ENCODE measurements at regions not wholly inside any gene's neighbourhood (a gene's known extent, or its start where the extent isn't known, plus 50 kb on each side); places are given as distances from the start of the nearest gene placed in this dataset.

DNA sequence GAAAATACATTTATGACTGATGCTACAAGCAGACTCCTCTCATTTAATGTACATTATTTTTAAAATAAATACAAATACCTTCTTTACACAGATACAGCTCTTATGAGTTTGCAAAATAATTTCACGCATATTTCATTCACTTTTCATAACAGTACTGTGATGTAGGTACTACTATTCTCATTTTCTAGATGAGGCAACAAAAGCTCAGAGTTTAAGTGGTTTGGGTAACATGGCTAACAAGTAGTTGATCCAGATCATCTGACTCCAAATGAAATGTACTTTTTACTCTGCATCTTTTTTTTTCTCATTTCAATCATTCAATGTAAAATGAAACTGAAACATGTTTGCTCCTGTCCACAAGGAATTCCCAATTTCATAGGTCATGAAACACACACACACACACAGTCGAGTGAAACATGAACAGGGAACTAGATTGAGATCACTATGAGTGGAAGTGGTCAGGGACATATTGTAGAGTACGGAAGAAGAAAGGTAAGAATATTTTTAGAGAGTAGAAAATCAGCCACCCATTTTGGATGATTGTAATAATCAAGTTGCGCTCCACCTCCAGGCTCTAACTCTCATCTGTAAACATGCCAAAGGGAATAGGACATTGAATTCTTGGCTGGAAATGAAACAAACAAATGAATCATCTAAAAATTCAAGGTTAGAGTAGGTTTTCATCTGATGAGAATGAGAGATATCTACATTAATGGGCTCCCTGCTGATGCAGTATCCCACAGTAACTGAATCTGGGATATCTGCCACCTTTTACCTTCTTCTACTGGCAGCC, 92.4 kb downstream of the CLDN1 start (continued):
- TF ChIP-seq, protein P1, sequence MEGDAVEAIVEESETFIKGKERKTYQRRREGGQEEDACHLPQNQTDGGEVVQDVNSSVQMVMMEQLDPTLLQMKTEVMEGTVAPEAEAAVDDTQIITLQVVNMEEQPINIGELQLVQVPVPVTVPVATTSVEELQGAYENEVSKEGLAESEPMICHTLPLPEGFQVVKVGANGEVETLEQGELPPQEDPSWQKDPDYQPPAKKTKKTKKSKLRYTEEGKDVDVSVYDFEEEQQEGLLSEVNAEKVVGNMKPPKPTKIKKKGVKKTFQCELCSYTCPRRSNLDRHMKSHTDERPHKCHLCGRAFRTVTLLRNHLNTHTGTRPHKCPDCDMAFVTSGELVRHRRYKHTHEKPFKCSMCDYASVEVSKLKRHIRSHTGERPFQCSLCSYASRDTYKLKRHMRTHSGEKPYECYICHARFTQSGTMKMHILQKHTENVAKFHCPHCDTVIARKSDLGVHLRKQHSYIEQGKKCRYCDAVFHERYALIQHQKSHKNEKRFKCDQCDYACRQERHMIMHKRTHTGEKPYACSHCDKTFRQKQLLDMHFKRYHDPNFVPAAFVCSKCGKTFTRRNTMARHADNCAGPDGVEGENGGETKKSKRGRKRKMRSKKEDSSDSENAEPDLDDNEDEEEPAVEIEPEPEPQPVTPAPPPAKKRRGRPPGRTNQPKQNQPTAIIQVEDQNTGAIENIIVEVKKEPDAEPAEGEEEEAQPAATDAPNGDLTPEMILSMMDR (IDR thresholded peaks at IDR 0.05): no peak
- TF ChIP-seq RXRA (IDR thresholded peaks at IDR 0.05; ENCODE audit: borderline replicate concordance, low read depth): no peak; the same call in 1 of the 2 replicates
- TF ChIP-seq RAD21 (IDR thresholded peaks at IDR 0.05; ENCODE audit: low read length): no peak
- TF ChIP-seq MEF2A (IDR thresholded peaks at IDR 0.05; ENCODE audit: borderline replicate concordance, low read depth): peak; percentile 30; the same call in 1 of the 2 replicates
- no peak for TF ChIP-seq GABPA (IDR thresholded peaks at IDR 0.05; ENCODE audit: low read depth)
- TF ChIP-seq NFIC (IDR thresholded peaks at IDR 0.05; ENCODE audit: borderline replicate concordance): peak; percentile 54; the same call in 1 of the 2 replicates
- TF ChIP-seq SMC3 (IDR thresholded peaks at IDR 0.05; ENCODE audit: low read depth, low read length): no peak
- TF ChIP-seq POLR2AphosphoS5 (IDR thresholded peaks at IDR 0.05; ENCODE audit: low read depth, low read length): no peak
- TF ChIP-seq, protein P2, sequence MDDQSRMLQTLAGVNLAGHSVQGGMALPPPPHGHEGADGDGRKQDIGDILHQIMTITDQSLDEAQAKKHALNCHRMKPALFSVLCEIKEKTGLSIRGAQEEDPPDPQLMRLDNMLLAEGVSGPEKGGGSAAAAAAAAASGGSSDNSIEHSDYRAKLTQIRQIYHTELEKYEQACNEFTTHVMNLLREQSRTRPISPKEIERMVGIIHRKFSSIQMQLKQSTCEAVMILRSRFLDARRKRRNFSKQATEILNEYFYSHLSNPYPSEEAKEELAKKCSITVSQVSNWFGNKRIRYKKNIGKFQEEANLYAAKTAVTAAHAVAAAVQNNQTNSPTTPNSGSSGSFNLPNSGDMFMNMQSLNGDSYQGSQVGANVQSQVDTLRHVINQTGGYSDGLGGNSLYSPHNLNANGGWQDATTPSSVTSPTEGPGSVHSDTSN (IDR thresholded peaks at IDR 0.05): peak; percentile 52
- TF ChIP-seq TCF12 (IDR thresholded peaks at IDR 0.05): peak; percentile 69
- no peak for TF ChIP-seq NRF1 (IDR thresholded peaks at IDR 0.05; ENCODE audit: low read depth, low read length)
- TF ChIP-seq, protein P3, sequence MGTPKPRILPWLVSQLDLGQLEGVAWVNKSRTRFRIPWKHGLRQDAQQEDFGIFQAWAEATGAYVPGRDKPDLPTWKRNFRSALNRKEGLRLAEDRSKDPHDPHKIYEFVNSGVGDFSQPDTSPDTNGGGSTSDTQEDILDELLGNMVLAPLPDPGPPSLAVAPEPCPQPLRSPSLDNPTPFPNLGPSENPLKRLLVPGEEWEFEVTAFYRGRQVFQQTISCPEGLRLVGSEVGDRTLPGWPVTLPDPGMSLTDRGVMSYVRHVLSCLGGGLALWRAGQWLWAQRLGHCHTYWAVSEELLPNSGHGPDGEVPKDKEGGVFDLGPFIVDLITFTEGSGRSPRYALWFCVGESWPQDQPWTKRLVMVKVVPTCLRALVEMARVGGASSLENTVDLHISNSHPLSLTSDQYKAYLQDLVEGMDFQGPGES (IDR thresholded peaks at IDR 0.05; ENCODE audit: low read depth, low read length): no peak
- TF ChIP-seq, protein P4, sequence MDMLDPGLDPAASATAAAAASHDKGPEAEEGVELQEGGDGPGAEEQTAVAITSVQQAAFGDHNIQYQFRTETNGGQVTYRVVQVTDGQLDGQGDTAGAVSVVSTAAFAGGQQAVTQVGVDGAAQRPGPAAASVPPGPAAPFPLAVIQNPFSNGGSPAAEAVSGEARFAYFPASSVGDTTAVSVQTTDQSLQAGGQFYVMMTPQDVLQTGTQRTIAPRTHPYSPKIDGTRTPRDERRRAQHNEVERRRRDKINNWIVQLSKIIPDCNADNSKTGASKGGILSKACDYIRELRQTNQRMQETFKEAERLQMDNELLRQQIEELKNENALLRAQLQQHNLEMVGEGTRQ (IDR thresholded peaks at IDR 0.05; ENCODE audit: borderline replicate concordance, low read depth, low read length): no peak
- TF ChIP-seq ELF1 (IDR thresholded peaks at IDR 0.05): no peak
- TF ChIP-seq, protein P5, sequence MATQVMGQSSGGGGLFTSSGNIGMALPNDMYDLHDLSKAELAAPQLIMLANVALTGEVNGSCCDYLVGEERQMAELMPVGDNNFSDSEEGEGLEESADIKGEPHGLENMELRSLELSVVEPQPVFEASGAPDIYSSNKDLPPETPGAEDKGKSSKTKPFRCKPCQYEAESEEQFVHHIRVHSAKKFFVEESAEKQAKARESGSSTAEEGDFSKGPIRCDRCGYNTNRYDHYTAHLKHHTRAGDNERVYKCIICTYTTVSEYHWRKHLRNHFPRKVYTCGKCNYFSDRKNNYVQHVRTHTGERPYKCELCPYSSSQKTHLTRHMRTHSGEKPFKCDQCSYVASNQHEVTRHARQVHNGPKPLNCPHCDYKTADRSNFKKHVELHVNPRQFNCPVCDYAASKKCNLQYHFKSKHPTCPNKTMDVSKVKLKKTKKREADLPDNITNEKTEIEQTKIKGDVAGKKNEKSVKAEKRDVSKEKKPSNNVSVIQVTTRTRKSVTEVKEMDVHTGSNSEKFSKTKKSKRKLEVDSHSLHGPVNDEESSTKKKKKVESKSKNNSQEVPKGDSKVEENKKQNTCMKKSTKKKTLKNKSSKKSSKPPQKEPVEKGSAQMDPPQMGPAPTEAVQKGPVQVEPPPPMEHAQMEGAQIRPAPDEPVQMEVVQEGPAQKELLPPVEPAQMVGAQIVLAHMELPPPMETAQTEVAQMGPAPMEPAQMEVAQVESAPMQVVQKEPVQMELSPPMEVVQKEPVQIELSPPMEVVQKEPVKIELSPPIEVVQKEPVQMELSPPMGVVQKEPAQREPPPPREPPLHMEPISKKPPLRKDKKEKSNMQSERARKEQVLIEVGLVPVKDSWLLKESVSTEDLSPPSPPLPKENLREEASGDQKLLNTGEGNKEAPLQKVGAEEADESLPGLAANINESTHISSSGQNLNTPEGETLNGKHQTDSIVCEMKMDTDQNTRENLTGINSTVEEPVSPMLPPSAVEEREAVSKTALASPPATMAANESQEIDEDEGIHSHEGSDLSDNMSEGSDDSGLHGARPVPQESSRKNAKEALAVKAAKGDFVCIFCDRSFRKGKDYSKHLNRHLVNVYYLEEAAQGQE (IDR thresholded peaks at IDR 0.05; ENCODE audit: low read depth, low read length): no peak
- TF ChIP-seq, protein P6, sequence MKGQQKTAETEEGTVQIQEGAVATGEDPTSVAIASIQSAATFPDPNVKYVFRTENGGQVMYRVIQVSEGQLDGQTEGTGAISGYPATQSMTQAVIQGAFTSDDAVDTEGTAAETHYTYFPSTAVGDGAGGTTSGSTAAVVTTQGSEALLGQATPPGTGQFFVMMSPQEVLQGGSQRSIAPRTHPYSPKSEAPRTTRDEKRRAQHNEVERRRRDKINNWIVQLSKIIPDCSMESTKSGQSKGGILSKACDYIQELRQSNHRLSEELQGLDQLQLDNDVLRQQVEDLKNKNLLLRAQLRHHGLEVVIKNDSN (IDR thresholded peaks at IDR 0.05; ENCODE audit: borderline replicate concordance, low read depth): no peak
- TF ChIP-seq JUND (IDR thresholded peaks at IDR 0.05): peak; percentile 70

Data from SK-N-SH (cell line).